Immature natural killer cell (primary cell): ENCODE measurements at regions not wholly inside any gene's neighbourhood (a gene's known extent, or its start where the extent isn't known, plus 50 kb on each side); places are given as distances from the start of the nearest gene placed in this dataset.
A peak's percentile ranks its signal among the peaks of the same experiment; 100 is the strongest.

Experiments used
- DNase-seq, 3 donors: peaks; one replicate each; pipeline ENCODE4 v3.0.0; 2022; ENCODE audit warnings: mixed read lengths in 1 of 3
- H3K27ac Mint-ChIP-seq, 6 donors: one replicate each; pipeline ENCODE4 v1.8.0; 2020; ENCODE audit warnings: mixed read lengths in 6 of 6, mild to moderate bottlenecking in 5 of 6, inconsistent platforms in 4 of 6, moderate library complexity in 3 of 6
- H3K27me3 Mint-ChIP-seq, 3 donors: one replicate each; pipeline ENCODE4 v1.8.0; 2020 to 2021; ENCODE audit warnings: low read depth in 3 of 3, mild to moderate bottlenecking in 3 of 3, mixed read lengths in 3 of 3, moderate library complexity in 3 of 3, inconsistent platforms in 1 of 3
- H3K36me3 Mint-ChIP-seq, 3 donors: one replicate each; pipeline ENCODE4 v1.8.0; 2020; ENCODE audit warnings: mixed read lengths in 3 of 3, inconsistent platforms in 2 of 3, mild to moderate bottlenecking in 2 of 3
- H3K4me1 Mint-ChIP-seq, 2 donors: one replicate each; pipeline ENCODE4 v1.8.0; 2020; ENCODE audit warnings: inconsistent platforms in 2 of 2, mild to moderate bottlenecking in 2 of 2, mixed read lengths in 2 of 2, moderate library complexity in 1 of 2
- H3K4me3 Mint-ChIP-seq, 5 donors: one replicate each; pipeline ENCODE4 v1.8.0; 2020; ENCODE audit warnings: mild to moderate bottlenecking in 5 of 5, mixed read lengths in 5 of 5, inconsistent platforms in 3 of 5, moderate library complexity in 3 of 5
- H3K9me3 Mint-ChIP-seq, 6 donors: one replicate each; pipeline ENCODE4 v1.8.0; 2020; ENCODE audit warnings: mild to moderate bottlenecking in 6 of 6, mixed read lengths in 6 of 6, inconsistent platforms in 4 of 6, moderate library complexity in 3 of 6

DNA sequence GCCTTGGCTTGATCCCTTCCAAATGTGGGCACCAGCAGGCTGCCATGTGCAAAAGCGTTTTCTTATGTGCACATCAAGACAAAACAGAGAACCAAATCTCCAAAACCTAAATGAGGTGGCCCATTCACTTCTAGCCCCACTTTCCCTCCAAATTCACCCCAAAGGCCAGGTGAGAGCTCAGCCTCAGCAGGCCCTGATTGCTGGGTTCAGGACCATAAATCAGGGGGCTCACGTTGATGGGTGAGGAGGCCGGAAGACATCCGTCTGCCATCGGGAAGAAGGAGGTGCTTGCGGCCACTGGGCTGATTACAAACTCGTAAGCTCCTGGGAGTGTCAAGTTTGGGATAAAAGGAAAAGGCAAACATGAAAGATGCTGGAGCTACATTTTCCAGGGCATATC lies 86.7 kb upstream of the CLDN14 start:
- H3K27me3 Mint-ChIP-seq: peaks cover 4 to 13% (median 11%) of the 10 kb centered on the region in 3 donors
- H3K27ac Mint-ChIP-seq: no peak overlapping the region
- H3K4me1 Mint-ChIP-seq: no peaks in the 10 kb centered on the region

GRCh38 chr21:36567216-36567885 lies 87.4 kb upstream of the CLDN14 start:
- Mint-ChIP-seq H3K4me3 (no peak overlapping the region), H3K27me3 (peaks cover 4 to 13% (median 11%) of the 10 kb centered on the region in 3 donors)

More for the DNA sequence above, 86.7 kb upstream of the CLDN14 start:
- H3K36me3 Mint-ChIP-seq: no peaks in the 10 kb centered on the region
- no peak overlapping the region for H3K4me3 Mint-ChIP-seq
- DNase-seq: no peak
- no peaks in the 10 kb centered on the region for H3K9me3 Mint-ChIP-seq

GRCh38 chr21:36569511-36569910 lies 89.6 kb upstream of the CLDN14 start:
- Mint-ChIP-seq H3K9me3 (no peaks in the 10 kb centered on the region), H3K27me3 (peaks cover 3 to 11% (median 10%) of the 10 kb centered on the region in 3 donors), H3K4me3 (no peak overlapping the region), H3K36me3 (no peaks in the 10 kb centered on the region), H3K4me1 (no peaks in the 10 kb centered on the region), H3K27ac (no peak overlapping the region)
- no peak for DNase-seq

More at GRCh38 chr21:36567216-36567885, 87.4 kb upstream of the CLDN14 start:
- H3K4me1 Mint-ChIP-seq: no peaks in the 10 kb centered on the region
- no peak overlapping the region for H3K27ac Mint-ChIP-seq
- no peak for DNase-seq
- no peaks in the 10 kb centered on the region for H3K9me3 Mint-ChIP-seq
- H3K36me3 Mint-ChIP-seq: no peaks in the 10 kb centered on the region

GRCh38 chr21:36571556-36571955 lies 91.6 kb upstream of the CLDN14 start:
- Mint-ChIP-seq H3K4me3 (no peak overlapping the region), H3K4me1 (no peaks in the 10 kb centered on the region), H3K27me3 (peaks cover 2 to 11% (median 2%) of the 10 kb centered on the region in 3 donors), H3K36me3 (no peaks in the 10 kb centered on the region), H3K9me3 (no peaks in the 10 kb centered on the region), H3K27ac (no peak overlapping the region)
- DNase-seq: no peak

GRCh38 chr21:36572039-36572438 lies 92.1 kb upstream of the CLDN14 start:
- Mint-ChIP-seq H3K4me3 (no peak overlapping the region), H3K27me3 (peaks cover 2 to 11% (median 2%) of the 10 kb centered on the region in 3 donors), H3K36me3 (no peaks in the 10 kb centered on the region), H3K27ac (no peak overlapping the region), H3K9me3 (no peaks in the 10 kb centered on the region), H3K4me1 (no peaks in the 10 kb centered on the region)
- no peak for DNase-seq

DNA sequence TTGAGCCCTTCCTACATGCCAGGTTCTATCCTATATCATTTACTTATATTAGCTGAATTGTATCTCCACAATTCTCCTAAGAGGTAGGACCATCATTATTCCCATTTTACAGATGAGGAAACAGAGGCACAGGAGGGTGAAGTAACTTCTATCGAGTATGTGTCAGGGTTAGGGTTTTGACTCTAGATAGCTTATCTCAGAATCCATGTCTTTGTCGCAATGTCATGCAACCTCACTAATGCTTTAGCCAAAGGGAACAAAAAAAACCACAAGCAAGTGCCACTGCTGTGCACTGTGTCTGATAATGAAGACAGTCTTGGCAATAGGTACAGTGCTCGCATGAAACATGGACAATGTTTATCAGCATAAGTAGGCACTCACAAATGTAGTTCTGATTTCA lies 95.4 kb upstream of the CLDN14 start:
- Mint-ChIP-seq H3K4me1 (no peaks in the 10 kb centered on the region), H3K27ac (no peak overlapping the region), H3K9me3 (no peaks in the 10 kb centered on the region)

DNA sequence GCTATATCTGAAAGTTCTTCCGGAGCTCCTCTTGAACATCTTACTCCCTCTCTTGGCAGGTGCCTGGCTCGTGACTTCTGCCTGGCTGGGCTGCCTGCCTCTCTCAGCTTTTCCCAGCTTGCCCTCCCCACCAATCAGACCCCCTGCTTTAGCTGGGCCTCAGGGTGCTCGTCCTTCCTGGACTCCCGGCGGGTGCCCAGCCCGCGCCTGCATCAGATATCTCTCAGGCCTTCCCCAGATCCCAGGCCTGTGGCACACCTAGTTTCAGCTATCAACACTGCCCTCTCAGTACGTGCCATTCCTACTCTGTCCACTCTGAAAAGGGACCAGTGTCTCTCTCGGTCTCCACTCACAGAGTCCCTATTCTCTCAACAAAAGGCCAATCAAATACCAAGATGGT lies 96.5 kb upstream of the CLDN14 start:
- Mint-ChIP-seq H3K9me3 (no peaks in the 10 kb centered on the region), H3K27ac (no peak overlapping the region), H3K4me3 (no peak overlapping the region), H3K36me3 (no peaks in the 10 kb centered on the region), H3K4me1 (no peaks in the 10 kb centered on the region), H3K27me3 (peaks cover 0 to 4% (median 2%) of the 10 kb centered on the region in 3 donors)
- DNase-seq: no peak

More for the DNA sequence above, 95.4 kb upstream of the CLDN14 start:
- Mint-ChIP-seq H3K4me3 (no peak overlapping the region), H3K36me3 (no peaks in the 10 kb centered on the region), H3K27me3 (peaks cover under 1 to 2% (median 1%) of the 10 kb centered on the region in 3 donors)
- no peak for DNase-seq

GRCh38 chr21:36579898-36580297 lies 100.0 kb upstream of the CLDN14 start:
- Mint-ChIP-seq H3K9me3 (peaks cover 0 to 2% (median 0%) of the 10 kb centered on the region in 6 donors), H3K36me3 (no peaks in the 10 kb centered on the region), H3K4me1 (no peaks in the 10 kb centered on the region), H3K4me3 (no peak overlapping the region), H3K27ac (no peak overlapping the region), H3K27me3 (peaks cover 5 to 12% (median 8%) of the 10 kb centered on the region in 3 donors)
- no peak for DNase-seq

DNA sequence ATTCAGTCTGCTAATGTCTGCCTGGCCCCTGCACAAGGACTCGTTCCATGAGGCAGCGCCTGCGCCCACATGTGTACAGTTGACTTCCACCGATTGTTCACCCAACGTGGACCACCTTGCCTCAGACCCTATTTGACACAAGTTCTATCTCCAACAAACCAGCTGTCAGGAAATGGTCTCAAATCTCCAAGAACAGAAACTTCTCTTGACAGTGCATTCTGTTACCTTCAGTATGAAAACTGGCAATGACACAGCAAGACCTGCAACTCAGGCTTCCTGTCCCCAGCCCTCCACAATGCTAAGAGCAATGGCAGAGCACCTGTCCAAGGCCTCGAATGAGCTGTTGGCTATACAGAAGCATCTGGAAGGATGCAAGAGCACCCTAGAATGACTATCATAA lies 102.3 kb upstream of the CLDN14 start:
- no peak for DNase-seq

DNA sequence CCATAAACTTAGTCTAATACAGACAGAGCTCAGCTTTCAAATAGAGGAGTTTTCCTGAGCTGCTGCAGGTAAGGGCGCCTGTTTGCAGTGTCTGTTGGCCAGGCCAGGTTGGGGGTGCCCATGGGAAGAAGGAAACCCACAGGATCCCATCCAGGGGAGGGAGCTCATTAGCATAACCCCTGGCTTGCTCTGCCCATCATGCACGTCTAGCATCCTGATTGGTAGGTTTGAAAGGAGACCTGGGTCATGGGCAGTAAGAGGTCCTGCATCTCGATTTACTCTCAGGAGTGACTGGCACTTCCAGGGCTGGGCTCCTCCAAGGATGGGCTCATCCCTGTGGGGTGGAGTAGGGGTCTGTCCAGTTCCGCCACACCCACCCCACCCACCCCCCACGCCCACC lies 103.7 kb upstream of the CLDN14 start:
- no peak overlapping the region for H3K4me3 Mint-ChIP-seq
- H3K27ac Mint-ChIP-seq: no peak overlapping the region
- peaks cover 0 to 2% (median 0%) of the 10 kb centered on the region in 6 donors for H3K9me3 Mint-ChIP-seq

More for the DNA sequence above, 102.3 kb upstream of the CLDN14 start:
- Mint-ChIP-seq H3K4me1 (no peaks in the 10 kb centered on the region), H3K9me3 (peaks cover 0 to 2% (median 0%) of the 10 kb centered on the region in 6 donors), H3K4me3 (no peak overlapping the region), H3K27me3 (peaks cover 5 to 13% (median 6%) of the 10 kb centered on the region in 3 donors), H3K27ac (no peak overlapping the region), H3K36me3 (no peaks in the 10 kb centered on the region)

DNA sequence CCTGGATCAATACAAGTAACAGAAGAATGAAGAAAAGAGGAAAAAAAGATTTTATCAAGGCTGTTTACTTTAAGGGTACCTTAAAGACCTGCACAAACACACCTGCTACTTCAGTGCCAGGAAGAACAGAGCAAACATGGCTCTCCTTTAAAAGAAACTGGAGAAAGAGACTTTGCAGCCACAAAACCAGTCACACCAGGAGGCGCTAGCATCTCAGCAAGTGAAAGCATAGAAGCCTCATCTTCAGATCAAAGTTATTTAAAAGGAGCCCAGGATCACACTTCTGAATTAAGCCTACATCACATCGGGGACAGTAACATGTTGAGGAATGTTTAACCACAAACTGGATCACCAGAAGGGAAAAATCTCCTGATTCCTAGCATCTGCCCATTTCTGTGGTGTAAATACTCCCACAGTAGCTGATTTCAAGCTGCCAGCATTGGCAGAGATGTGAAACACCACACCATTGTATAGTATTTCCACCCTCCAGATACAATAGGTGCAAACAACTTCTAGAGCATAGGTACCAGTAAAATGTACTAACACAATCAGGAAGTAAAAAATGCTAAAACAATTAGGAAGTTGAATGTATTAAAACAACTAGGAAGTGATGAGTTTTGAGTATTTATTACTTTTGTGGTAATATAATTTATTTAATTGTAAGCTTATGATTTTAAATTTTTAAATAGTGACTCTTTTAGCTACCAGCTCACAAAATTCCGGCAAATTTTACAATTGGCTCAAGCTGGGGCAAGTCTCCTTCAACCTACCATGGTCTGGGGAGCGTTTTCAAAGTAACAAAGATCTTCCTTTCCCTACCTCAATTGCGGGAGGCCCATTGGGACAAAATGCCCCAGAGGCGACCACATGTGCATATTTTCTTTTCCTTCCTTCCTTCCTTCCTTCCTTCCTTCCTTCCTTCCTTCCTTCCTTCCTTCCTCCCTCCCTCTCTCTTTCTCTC lies 105.3 kb upstream of the CLDN14 start:
- Mint-ChIP-seq H3K4me1 (no peaks in the 10 kb centered on the region), H3K27ac (no peak overlapping the region), H3K9me3 (peaks cover 0 to 2% (median 0%) of the 10 kb centered on the region in 6 donors), H3K36me3 (no peaks in the 10 kb centered on the region), H3K27me3 (peaks cover 5 to 15% (median 6%) of the 10 kb centered on the region in 3 donors), H3K4me3 (no peak overlapping the region)
- no peak for DNase-seq

More for the DNA sequence above, 103.7 kb upstream of the CLDN14 start:
- no peak for DNase-seq
- Mint-ChIP-seq H3K36me3 (no peaks in the 10 kb centered on the region), H3K27me3 (peaks cover 5 to 13% (median 6%) of the 10 kb centered on the region in 3 donors), H3K4me1 (no peaks in the 10 kb centered on the region)

GRCh38 chr21:36587388-36587787 lies 107.5 kb upstream of the CLDN14 start:
- Mint-ChIP-seq H3K4me1 (no peaks in the 10 kb centered on the region), H3K36me3 (no peaks in the 10 kb centered on the region), H3K27me3 (peaks cover 3 to 13% (median 4%) of the 10 kb centered on the region in 3 donors), H3K27ac (no peak overlapping the region), H3K4me3 (no peak overlapping the region), H3K9me3 (peaks cover 0 to 1% (median 0%) of the 10 kb centered on the region in 6 donors)
- no peak for DNase-seq

DNA sequence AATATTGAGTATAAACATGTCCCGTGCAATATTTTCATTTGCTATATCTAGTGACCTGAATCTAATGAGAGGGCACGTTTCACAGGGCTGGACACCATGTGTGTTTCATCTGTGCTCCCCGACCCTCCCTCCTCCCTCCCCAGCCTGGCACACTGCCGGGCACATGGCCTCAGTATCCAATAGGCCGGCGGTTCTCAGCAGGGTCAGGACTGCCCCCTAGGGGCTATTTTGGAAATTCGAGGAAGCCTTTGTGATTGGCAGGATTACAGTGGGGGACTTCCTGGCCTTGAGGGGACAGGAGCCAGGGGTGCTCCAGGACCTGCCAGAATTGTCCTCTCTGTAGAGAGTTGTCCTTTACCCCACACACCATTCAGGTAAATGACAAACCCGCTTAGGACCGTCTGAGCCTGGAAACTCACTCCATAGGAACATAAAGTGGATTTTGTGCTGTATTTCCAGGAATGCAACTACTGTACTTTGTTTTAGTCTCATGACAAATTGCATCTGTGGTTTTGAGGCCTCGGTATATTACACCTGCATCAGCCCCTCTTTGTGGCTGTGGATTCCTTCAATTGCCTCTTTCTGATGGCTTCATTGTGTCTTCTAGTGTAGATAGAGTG lies 109.5 kb upstream of the SIM2 start:
- Mint-ChIP-seq H3K9me3 (peaks cover 0 to 1% (median 0%) of the 10 kb centered on the region in 6 donors), H3K27ac (no peak overlapping the region), H3K4me1 (no peaks in the 10 kb centered on the region), H3K36me3 (no peaks in the 10 kb centered on the region), H3K27me3 (peaks cover 1 to 12% (median 5%) of the 10 kb centered on the region in 3 donors), H3K4me3 (no peak overlapping the region)
- DNase-seq: peak; percentile 22 to 35 (median 26)
